ENCODE measurements at regions not wholly inside any gene's neighbourhood (a gene's known extent, or its start where the extent isn't known, plus 50 kb on each side); places are given as distances from the start of the nearest gene placed in this dataset.

- DNase-seq (ENCODE audit: low spot score), result no peak
- no peak overlapping the region for H3K4me3 Mint-ChIP-seq (ENCODE audit: low read depth)
- H3K36me3 Mint-ChIP-seq (ENCODE audit: low read depth), result no peaks in the 10 kb centered on the region
- no peak overlapping the region for H3K27ac Mint-ChIP-seq
- intact Hi-C loops (cut with micrococcal nuclease), result no loop called here
- H3K9me3 Mint-ChIP-seq, result peaks cover 30% of the 10 kb centered on the region
- H3K4me1 Mint-ChIP-seq (ENCODE audit: low read depth), result no peaks in the 10 kb centered on the region
- H3K27me3 Mint-ChIP-seq (ENCODE audit: low read depth), result no peaks in the 10 kb centered on the region
Measured at GRCh38 chr10:111486346-111486745, 409.5 kb downstream of the ADRA2A start.

GRCh38 chr10:111488668-111489067, 411.8 kb downstream of the ADRA2A start:
- H3K27ac Mint-ChIP-seq, result no peak overlapping the region
- intact Hi-C loops (cut with micrococcal nuclease), result no loop called here
- no peak for DNase-seq (ENCODE audit: low spot score)
- no peak overlapping the region for H3K4me3 Mint-ChIP-seq (ENCODE audit: low read depth)
- H3K4me1 Mint-ChIP-seq (ENCODE audit: low read depth), result no peaks in the 10 kb centered on the region
- H3K27me3 Mint-ChIP-seq (ENCODE audit: low read depth), result no peaks in the 10 kb centered on the region
- peaks cover 34% of the 10 kb centered on the region for H3K9me3 Mint-ChIP-seq
- H3K36me3 Mint-ChIP-seq (ENCODE audit: low read depth), result no peaks in the 10 kb centered on the region

- intact Hi-C loops (cut with micrococcal nuclease), result no loop called here
- no peak for DNase-seq (ENCODE audit: low spot score)
- Mint-ChIP-seq H3K4me1 (ENCODE audit: low read depth) (no peaks in the 10 kb centered on the region), H3K36me3 (ENCODE audit: low read depth) (no peaks in the 10 kb centered on the region), H3K4me3 (ENCODE audit: low read depth) (no peak overlapping the region), H3K27me3 (ENCODE audit: low read depth) (no peaks in the 10 kb centered on the region), H3K27ac (no peak overlapping the region), H3K9me3 (peaks cover 34% of the 10 kb centered on the region)
Measured at GRCh38 chr10:111491154-111491553, 414.3 kb downstream of the ADRA2A start.

GRCh38 chr10:111493024-111493625, 416.3 kb downstream of the ADRA2A start:
- Mint-ChIP-seq H3K4me1 (ENCODE audit: low read depth) (no peaks in the 10 kb centered on the region), H3K27ac (no peak overlapping the region), H3K9me3 (peaks cover 26% of the 10 kb centered on the region), H3K36me3 (ENCODE audit: low read depth) (no peaks in the 10 kb centered on the region), H3K27me3 (ENCODE audit: low read depth) (no peaks in the 10 kb centered on the region), H3K4me3 (ENCODE audit: low read depth) (no peak overlapping the region)
- intact Hi-C loops (cut with micrococcal nuclease), result no loop called here
- DNase-seq (ENCODE audit: low spot score), result no peak

GRCh38 chr10:111498560-111498959, 421.7 kb downstream of the ADRA2A start:
- Mint-ChIP-seq H3K27me3 (ENCODE audit: low read depth) (no peaks in the 10 kb centered on the region), H3K4me3 (ENCODE audit: low read depth) (no peak overlapping the region), H3K9me3 (no peaks in the 10 kb centered on the region), H3K36me3 (ENCODE audit: low read depth) (no peaks in the 10 kb centered on the region), H3K27ac (no peak overlapping the region), H3K4me1 (ENCODE audit: low read depth) (no peaks in the 10 kb centered on the region)
- no peak for DNase-seq (ENCODE audit: low spot score)
- intact Hi-C loops (cut with micrococcal nuclease), result no loop called here

GRCh38 chr10:111504376-111504775, 427.5 kb downstream of the ADRA2A start:
- Mint-ChIP-seq H3K4me3 (ENCODE audit: low read depth) (no peak overlapping the region), H3K4me1 (ENCODE audit: low read depth) (no peaks in the 10 kb centered on the region), H3K9me3 (no peaks in the 10 kb centered on the region), H3K27ac (no peak overlapping the region), H3K36me3 (ENCODE audit: low read depth) (no peaks in the 10 kb centered on the region), H3K27me3 (ENCODE audit: low read depth) (no peaks in the 10 kb centered on the region)
- intact Hi-C loops (cut with micrococcal nuclease), result no loop called here
- DNase-seq (ENCODE audit: low spot score), result no peak

- intact Hi-C loops (cut with micrococcal nuclease), result no loop called here
- H3K4me3 Mint-ChIP-seq (ENCODE audit: low read depth), result no peak overlapping the region
- no peaks in the 10 kb centered on the region for H3K9me3 Mint-ChIP-seq
Measured at GRCh38 chr10:111506266-111507034, 429.6 kb downstream of the ADRA2A start.

GRCh38 chr10:111511751-111512150, 434.9 kb downstream of the ADRA2A start:
- no peaks in the 10 kb centered on the region for H3K36me3 Mint-ChIP-seq (ENCODE audit: low read depth)
- intact Hi-C loops (cut with micrococcal nuclease), result no loop called here
- H3K27me3 Mint-ChIP-seq (ENCODE audit: low read depth), result no peaks in the 10 kb centered on the region

More at GRCh38 chr10:111506266-111507034, 429.6 kb downstream of the ADRA2A start:
- Mint-ChIP-seq H3K4me1 (ENCODE audit: low read depth) (no peaks in the 10 kb centered on the region), H3K27me3 (ENCODE audit: low read depth) (no peaks in the 10 kb centered on the region), H3K36me3 (ENCODE audit: low read depth) (no peaks in the 10 kb centered on the region), H3K27ac (no peak overlapping the region)
- DNase-seq (ENCODE audit: low spot score), result no peak

GRCh38 chr10:111515264-111515663, 438.4 kb downstream of the ADRA2A start:
- H3K27ac Mint-ChIP-seq, result no peak overlapping the region
- no peak overlapping the region for H3K4me3 Mint-ChIP-seq (ENCODE audit: low read depth)
- no peaks in the 10 kb centered on the region for H3K4me1 Mint-ChIP-seq (ENCODE audit: low read depth)
- H3K9me3 Mint-ChIP-seq, result no peaks in the 10 kb centered on the region
- intact Hi-C loops (cut with micrococcal nuclease), result no loop called here
- H3K36me3 Mint-ChIP-seq (ENCODE audit: low read depth), result no peaks in the 10 kb centered on the region
- DNase-seq (ENCODE audit: low spot score), result no peak
- H3K27me3 Mint-ChIP-seq (ENCODE audit: low read depth), result no peaks in the 10 kb centered on the region

More at GRCh38 chr10:111511751-111512150, 434.9 kb downstream of the ADRA2A start:
- H3K4me3 Mint-ChIP-seq (ENCODE audit: low read depth), result no peak overlapping the region
- H3K9me3 Mint-ChIP-seq, result no peaks in the 10 kb centered on the region
- no peaks in the 10 kb centered on the region for H3K4me1 Mint-ChIP-seq (ENCODE audit: low read depth)
- no peak overlapping the region for H3K27ac Mint-ChIP-seq
- no peak for DNase-seq (ENCODE audit: low spot score)

- Mint-ChIP-seq H3K27me3 (ENCODE audit: low read depth) (no peaks in the 10 kb centered on the region), H3K4me1 (ENCODE audit: low read depth) (no peaks in the 10 kb centered on the region), H3K36me3 (ENCODE audit: low read depth) (no peaks in the 10 kb centered on the region), H3K9me3 (no peaks in the 10 kb centered on the region), H3K27ac (no peak overlapping the region), H3K4me3 (ENCODE audit: low read depth) (no peak overlapping the region)
- intact Hi-C loops (cut with micrococcal nuclease), result no loop called here
- no peak for DNase-seq (ENCODE audit: low spot score)
Measured at GRCh38 chr10:111515706-111516105, 438.9 kb downstream of the ADRA2A start.

- no peak overlapping the region for H3K4me3 Mint-ChIP-seq (ENCODE audit: low read depth)
- DNase-seq (ENCODE audit: low spot score), result no peak
- H3K36me3 Mint-ChIP-seq (ENCODE audit: low read depth), result no peaks in the 10 kb centered on the region
- intact Hi-C loops (cut with micrococcal nuclease), result no loop called here
- H3K27ac Mint-ChIP-seq, result no peak overlapping the region
- H3K4me1 Mint-ChIP-seq (ENCODE audit: low read depth), result no peaks in the 10 kb centered on the region
- no peaks in the 10 kb centered on the region for H3K27me3 Mint-ChIP-seq (ENCODE audit: low read depth)
- no peaks in the 10 kb centered on the region for H3K9me3 Mint-ChIP-seq
Measured at GRCh38 chr10:111516144-111516543, 439.3 kb downstream of the ADRA2A start.

- intact Hi-C loops (cut with micrococcal nuclease), result no loop called here
- no peaks in the 10 kb centered on the region for H3K4me1 Mint-ChIP-seq (ENCODE audit: low read depth)
- no peaks in the 10 kb centered on the region for H3K36me3 Mint-ChIP-seq (ENCODE audit: low read depth)
- DNase-seq (ENCODE audit: low spot score), result no peak
- no peak overlapping the region for H3K27ac Mint-ChIP-seq
- H3K9me3 Mint-ChIP-seq, result no peaks in the 10 kb centered on the region
- no peaks in the 10 kb centered on the region for H3K27me3 Mint-ChIP-seq (ENCODE audit: low read depth)
- H3K4me3 Mint-ChIP-seq (ENCODE audit: low read depth), result no peak overlapping the region
Measured at GRCh38 chr10:111522141-111522540, 445.3 kb downstream of the ADRA2A start.

GRCh38 chr10:111522551-111522950, 445.7 kb downstream of the ADRA2A start:
- intact Hi-C loops (cut with micrococcal nuclease), result no loop called here
- Mint-ChIP-seq H3K4me1 (ENCODE audit: low read depth) (no peaks in the 10 kb centered on the region), H3K9me3 (no peaks in the 10 kb centered on the region), H3K36me3 (ENCODE audit: low read depth) (no peaks in the 10 kb centered on the region), H3K27ac (no peak overlapping the region), H3K27me3 (ENCODE audit: low read depth) (no peaks in the 10 kb centered on the region), H3K4me3 (ENCODE audit: low read depth) (no peak overlapping the region)
- no peak for DNase-seq (ENCODE audit: low spot score)

Measured in activated T-helper 2 cell treated with anti-CD3 and anti-CD28 coated beads, Interferon-gamma antibody, Interleukin-2, Interleukin-4, amounts not matched to agents 10 μg/mL and 5 μg/mL and 100 μg/mL, durations not matched to agents 14 hours and 24 hours and 36 hours (primary cell).